Head of caudate nucleus (tissue), 42 donors: ENCODE measurements at regions not wholly inside any gene's neighbourhood (a gene's known extent, or its start where the extent isn't known, plus 50 kb on each side); places are given as distances from the start of the nearest gene placed in this dataset.

Experiments used
- DNase-seq, 42 donors: peaks; one replicate each; pipeline versions ENCODE4 v3.0.0 to v3.0.0-alpha.2; 2020 to 2021; ENCODE audit warnings: mixed read lengths in 7 of 42
- intact Hi-C: fragments of 100-400 bp; cut with DNase I; formaldehyde crosslinking; loops from one replicate; pipeline ENCODE4 v1.15.0; 2022

- DNase-seq, result no peak
- intact Hi-C loops, result no loop called here
Observed at GRCh38 chr10:47098238-47098637, 187.0 kb downstream of the PTPN20 start.

GRCh38 chr10:47098964-47099363 lies 187.7 kb downstream of the PTPN20 start:
- intact Hi-C loops, result no loop called here
- DNase-seq, result no peak

- DNase-seq, result no peak
- intact Hi-C loops, result no loop called here
Observed at GRCh38 chr10:47099474-47099873, 188.2 kb downstream of the PTPN20 start.

DNA sequence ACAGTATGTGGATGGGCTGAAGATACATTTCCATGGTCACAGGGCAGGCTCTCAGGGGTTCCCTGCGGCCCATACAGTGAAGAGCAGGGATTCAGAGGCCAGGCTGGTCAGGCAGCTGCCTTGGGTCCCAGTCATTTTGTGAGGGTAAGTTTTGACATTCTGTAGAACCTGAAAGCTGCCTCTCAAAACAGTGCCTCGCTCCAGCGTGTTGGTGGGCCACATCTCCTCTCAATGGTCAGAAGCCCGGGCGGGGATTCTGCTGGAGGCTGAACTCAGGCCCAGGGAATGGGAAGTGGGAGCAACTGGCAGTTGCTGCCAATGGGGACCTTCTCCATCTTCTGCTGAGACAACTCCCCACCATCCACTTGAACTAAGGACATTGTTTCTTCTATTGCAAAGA lies 190.0 kb downstream of the PTPN20 start:
- DNase-seq, result no peak
- intact Hi-C loops, result no loop called here

- intact Hi-C loops, result no loop called here
Observed at GRCh38 chr10:47101807-47102206, 190.6 kb downstream of the PTPN20 start.

GRCh38 chr10:47104151-47104605 lies 192.9 kb downstream of the PTPN20 start:
- peak in 1 of 42 donors; percentile 27 for DNase-seq
- intact Hi-C loops, result no loop called here

More at GRCh38 chr10:47101807-47102206, 190.6 kb downstream of the PTPN20 start:
- no peak for DNase-seq

- intact Hi-C loops, result no loop called here
- peak in 4 of 42 donors; percentile 5 to 47 (median 34) for DNase-seq
Observed at GRCh38 chr10:47104786-47105385, 193.7 kb downstream of the PTPN20 start.

DNA sequence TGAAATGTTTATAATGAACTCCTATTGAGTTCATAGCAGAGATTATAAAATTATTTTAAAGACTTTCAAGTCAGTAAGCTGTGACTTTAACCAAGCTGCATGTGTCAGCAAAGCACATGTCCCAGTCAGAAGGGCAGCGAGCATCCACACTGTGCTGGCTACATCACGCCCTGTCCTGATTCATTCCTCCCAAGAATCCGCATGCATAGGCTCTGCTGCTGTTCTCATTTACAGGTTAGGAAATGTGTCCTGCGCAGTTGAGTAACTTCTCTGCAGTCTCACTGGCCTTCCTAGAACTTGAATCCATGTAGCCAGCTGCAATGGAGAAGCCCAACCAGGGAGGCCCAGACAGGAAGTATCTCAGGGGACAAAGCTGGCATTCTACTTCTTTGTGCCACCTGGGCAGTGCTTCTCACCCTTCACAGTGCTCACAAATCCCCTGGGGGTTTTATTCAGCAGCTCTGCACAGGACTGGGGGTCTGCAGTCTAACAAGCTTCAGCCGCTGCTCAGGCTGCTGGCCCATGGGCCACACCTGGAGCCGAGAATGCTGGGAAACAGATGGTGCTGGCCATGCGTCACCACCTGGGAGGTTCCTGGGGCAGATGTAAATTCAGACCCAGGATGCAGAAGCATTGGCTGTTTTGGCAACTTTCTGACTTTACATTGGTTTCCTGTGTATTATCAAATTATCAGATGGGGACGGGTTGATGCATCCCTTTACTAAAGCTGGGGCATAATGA lies 192.8 kb upstream of the GDF10 start:
- DNase-seq, result peak in 1 of 42 donors; percentile 33
- intact Hi-C loops, result no loop called here

DNA sequence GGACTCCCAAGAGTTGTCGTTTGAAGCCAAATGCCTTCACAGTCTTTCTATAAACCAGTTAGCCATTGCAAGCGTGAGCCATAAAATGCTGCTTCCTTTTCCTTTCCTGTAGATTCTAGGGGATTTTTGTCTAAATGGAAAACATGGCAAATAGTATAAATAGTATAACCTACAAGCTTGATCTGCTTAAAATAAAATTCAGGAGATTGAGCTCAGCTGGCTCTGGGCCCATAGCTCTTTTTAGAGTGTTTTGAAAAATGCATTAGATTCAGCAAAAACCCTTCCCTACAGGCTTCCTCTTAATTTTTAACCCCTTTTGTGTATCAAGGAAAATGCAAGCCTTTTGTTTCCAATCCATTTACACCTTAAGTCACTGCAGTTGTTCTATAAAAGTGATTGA lies 190.1 kb upstream of the GDF10 start:
- intact Hi-C loops, result no loop called here
- no peak for DNase-seq

- peak in 1 of 42 donors; percentile 25 for DNase-seq
- intact Hi-C loops, result no loop called here
Observed at GRCh38 chr10:47111329-47111862, 188.6 kb upstream of the GDF10 start.

GRCh38 chr10:47112612-47113011 lies 187.4 kb upstream of the GDF10 start:
- intact Hi-C loops, result no loop called here
- DNase-seq, result peak in 2 of 42 donors; percentile 13 to 31

DNA sequence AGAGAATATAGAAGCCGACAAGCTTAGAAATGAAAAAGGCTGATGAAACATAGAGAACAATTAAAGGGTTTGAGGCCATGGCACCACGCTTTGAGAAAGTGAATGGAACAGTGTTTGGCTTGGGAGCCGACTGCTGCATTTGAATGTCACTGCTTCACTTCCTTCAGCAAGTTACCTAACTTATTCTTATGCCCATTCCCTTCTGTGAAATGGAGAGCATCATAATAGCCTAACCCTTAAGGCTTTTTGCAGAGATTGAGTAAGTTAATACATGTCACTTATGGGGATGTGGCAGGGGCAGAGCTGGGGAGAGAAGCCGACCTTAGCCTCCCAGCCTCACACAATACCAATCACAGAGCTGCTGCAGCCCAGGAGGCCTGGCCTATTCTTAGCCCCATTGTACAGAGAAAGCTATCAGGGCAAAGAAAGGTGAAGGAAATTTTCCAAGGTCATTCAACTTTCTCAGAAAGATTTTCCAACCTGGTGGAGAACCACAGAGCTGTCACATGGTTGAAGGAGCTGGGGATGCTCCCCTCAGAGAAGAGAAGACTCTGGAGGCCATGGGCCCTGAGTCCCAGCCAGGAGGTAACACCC lies 186.0 kb upstream of the GDF10 start:
- DNase-seq, result peak in 2 of 42 donors; percentile 23 to 26
- intact Hi-C loops, result no loop called here

- intact Hi-C loops, result no loop called here
- peak in 2 of 42 donors; percentile 21 to 26 for DNase-seq
Observed at GRCh38 chr10:47114680-47115186, 185.3 kb upstream of the GDF10 start.

- intact Hi-C loops, result no loop called here
- peak in 2 of 42 donors; percentile 26 to 28 for DNase-seq
Observed at GRCh38 chr10:47115322-47115721, 184.7 kb upstream of the GDF10 start.

DNA sequence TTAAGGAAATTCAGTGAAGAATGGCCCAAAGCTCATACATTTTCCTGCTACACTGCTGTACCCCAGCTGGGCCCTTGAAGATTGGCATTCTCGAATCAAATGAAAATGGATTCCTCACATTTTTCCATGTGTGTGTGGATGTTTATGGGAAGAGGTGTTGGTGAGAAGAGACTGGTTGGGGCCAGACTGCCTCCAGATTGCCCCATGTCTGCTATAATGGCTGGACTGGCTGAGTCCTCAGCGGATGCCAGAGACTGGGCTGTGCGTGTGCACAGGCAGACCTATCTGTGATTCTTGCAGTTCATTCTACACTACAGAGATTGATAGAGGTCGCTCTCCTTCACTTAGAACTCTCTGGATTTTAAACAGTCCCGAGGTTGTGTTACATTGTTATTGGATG lies 183.6 kb upstream of the GDF10 start:
- peak in 1 of 42 donors; percentile 27 for DNase-seq
- intact Hi-C loops, result no loop called here

DNA sequence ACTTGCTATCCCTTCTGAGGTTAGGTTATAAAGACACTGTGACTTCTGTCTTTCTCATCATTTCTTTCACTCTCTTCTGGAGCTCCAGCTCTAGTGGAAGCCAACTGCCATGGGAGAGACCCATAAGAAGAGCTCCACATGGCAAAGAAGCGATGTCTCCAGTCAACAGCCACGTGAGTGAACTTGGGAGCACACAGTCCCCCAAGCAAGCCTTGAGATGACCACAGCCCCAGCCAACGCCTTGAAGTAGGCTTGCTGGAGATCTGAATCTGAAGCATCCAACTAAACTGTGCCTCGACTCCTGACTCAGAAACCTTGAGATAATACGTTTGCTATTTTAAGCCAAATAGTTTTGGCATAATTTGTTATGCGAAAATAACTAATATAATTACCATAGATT lies 181.7 kb upstream of the GDF10 start:
- DNase-seq, result peak in 1 of 42 donors; percentile 6
- intact Hi-C loops, result no loop called here

GRCh38 chr10:47121336-47121735 lies 178.7 kb upstream of the GDF10 start:
- DNase-seq, result no peak
- intact Hi-C loops, result no loop called here

DNA sequence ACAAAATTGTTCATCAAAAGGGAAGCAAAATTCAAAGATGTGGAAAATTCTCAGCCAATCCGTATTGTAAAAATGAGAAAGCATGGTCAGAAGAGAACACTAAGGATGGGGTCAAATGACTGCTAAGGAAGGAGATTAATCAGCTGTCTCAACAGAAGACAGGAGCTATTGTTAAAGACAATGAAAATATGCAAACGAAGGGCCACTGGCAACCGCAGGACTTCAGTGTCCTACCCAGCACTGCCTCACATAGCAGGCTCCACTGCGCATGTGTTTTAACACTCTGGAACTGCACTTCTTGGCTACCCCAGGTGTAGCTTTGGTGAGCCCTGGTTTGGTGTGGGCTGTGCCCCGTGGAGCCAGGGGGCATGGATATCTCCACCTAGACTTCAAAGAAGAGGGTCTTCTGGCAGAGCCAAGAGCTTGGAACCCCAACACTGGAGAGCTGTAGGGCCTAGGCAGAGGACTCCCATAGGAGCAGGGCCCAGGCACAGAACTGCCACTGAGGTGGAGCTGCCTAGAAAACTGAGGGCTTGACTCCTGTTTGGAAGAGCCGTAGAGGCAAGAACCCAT lies 176.2 kb upstream of the GDF10 start:
- DNase-seq, result peak in 1 of 42 donors; percentile 25
- intact Hi-C loops, result no loop called here

- peak in 1 of 42 donors; percentile 14 for DNase-seq
- intact Hi-C loops, result no loop called here
Observed at GRCh38 chr10:47127188-47127785, 172.7 kb upstream of the GDF10 start.
